ENCODE measurements at regions not wholly inside any gene's neighbourhood (a gene's known extent, or its start where the extent isn't known, plus 50 kb on each side); places are given as distances from the start of the nearest gene placed in this dataset.

DNA sequence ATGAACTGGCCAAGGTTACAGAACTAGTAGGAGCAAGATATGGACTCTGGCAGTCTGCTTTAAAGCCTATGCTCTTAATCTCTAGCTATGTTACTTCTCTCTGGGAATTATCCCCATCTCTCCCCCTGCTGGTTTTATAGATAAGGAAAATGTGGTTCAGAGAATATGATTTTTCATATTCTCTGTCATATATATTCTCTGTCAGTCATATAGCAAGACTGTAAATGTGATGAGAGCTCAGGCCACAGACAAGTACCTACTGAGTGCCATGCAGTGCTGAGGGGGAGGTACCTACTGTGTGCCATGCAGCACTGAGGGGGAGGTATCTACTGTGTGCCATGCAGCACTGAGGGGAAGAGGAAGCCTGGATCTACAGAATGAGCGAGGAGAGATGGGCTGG is 220.3 kb upstream of the FGGY start (continued):
- TF ChIP-seq CREBBP (IDR thresholded peaks at IDR 0.05; ENCODE audit: low read depth, low read length) (no peak), PHF8 (IDR thresholded peaks at IDR 0.05; ENCODE audit: borderline replicate concordance, low read length) (no peak), MEF2A (IDR thresholded peaks at IDR 0.05; ENCODE audit: control insufficient read depth, low read depth, low read length) (no peak), TCF7L2 (IDR thresholded peaks at IDR 0.05; ENCODE audit: low read depth, low read length) (no peak), UBTF (IDR thresholded peaks at IDR 0.05; ENCODE audit: borderline replicate concordance in 1 of 2, low read depth in 2 of 2, low read length in 2 of 2) (no peak), ZNF24 (IDR thresholded peaks at IDR 0.05) (no peak), ZKSCAN1 (IDR thresholded peaks at IDR 0.05; ENCODE audit: low read depth, low read length) (peak; percentile 99), SUPT5H (IDR thresholded peaks at IDR 0.05) (no peak), WHSC1 (IDR thresholded peaks at IDR 0.05; ENCODE audit: low read length) (no peak), ZNF764 (CRISPR knock-in tag; IDR thresholded peaks at IDR 0.05; ENCODE audit: low read depth) (no peak), NR0B1 (IDR thresholded peaks at IDR 0.05; ENCODE audit: partially characterized antibody) (no peak), HCFC1 (IDR thresholded peaks at IDR 0.05; ENCODE audit: low read depth, low read length) (no peak), MCM7 (IDR thresholded peaks at IDR 0.05) (no peak), CCNT2 (IDR thresholded peaks at IDR 0.05; ENCODE audit: borderline replicate concordance, extremely low read depth, insufficient read length, low read depth, low read length) (peak; percentile 15), ARID3A (IDR thresholded peaks at IDR 0.05; ENCODE audit: borderline replicate concordance, low read depth, low read length) (peak; percentile 76; the same call in 1 of the 2 replicates), RHOXF2B (CRISPR knock-in tag; conservative IDR thresholded peaks at IDR 0.05) (no peak), ZBTB12 (CRISPR knock-in tag; IDR thresholded peaks at IDR 0.05) (no peak), ETV5 (CRISPR knock-in tag; IDR thresholded peaks at IDR 0.05; ENCODE audit: low read depth) (no peak), ZFPM2 (CRISPR knock-in tag; IDR thresholded peaks at IDR 0.05) (no peak), RFX5 (IDR thresholded peaks at IDR 0.05; ENCODE audit: low read depth, low read length) (no peak)
- TF ChIP-seq, protein P1, sequence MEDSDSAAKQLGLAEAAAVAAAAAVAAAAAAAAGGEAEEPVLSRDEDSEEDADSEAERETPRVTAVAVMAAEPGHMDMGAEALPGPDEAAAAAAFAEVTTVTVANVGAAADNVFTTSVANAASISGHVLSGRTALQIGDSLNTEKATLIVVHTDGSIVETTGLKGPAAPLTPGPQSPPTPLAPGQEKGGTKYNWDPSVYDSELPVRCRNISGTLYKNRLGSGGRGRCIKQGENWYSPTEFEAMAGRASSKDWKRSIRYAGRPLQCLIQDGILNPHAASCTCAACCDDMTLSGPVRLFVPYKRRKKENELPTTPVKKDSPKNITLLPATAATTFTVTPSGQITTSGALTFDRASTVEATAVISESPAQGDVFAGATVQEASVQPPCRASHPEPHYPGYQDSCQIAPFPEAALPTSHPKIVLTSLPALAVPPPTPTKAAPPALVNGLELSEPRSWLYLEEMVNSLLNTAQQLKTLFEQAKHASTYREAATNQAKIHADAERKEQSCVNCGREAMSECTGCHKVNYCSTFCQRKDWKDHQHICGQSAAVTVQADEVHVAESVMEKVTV (CRISPR knock-in tag; IDR thresholded peaks at IDR 0.05) = peak; percentile 39; the same call in 1 of the 2 replicates
